Right kidney (tissue), 1 donor: ENCODE measurements at regions not wholly inside any gene's neighbourhood (a gene's known extent, or its start where the extent isn't known, plus 50 kb on each side); places are given as distances from the start of the nearest gene placed in this dataset.
"Not testable (repeated sequence)": the region's sequence is repeated elsewhere in the genome, so short reads cannot be mapped to it uniquely, and the experiment has no call there.

Experiments used
- DNase-seq: peaks from one replicate; pipeline ENCODE4 v3.0.0-alpha.2; 2016

GRCh38 chr16:61421111-61421510, 615.1 kb downstream of the CDH8 start:
- no peak for DNase-seq

GRCh38 chr16:61419791-61420190, 616.4 kb downstream of the CDH8 start:
- DNase-seq: no peak

GRCh38 chr16:61418802-61419201, 617.4 kb downstream of the CDH8 start:
- not testable (repeated sequence) for DNase-seq

GRCh38 chr16:61415126-61415525, 621.1 kb downstream of the CDH8 start:
- no peak for DNase-seq

- DNase-seq: no peak
Observed at GRCh38 chr16:61413021-61413420, 623.2 kb downstream of the CDH8 start.

- DNase-seq: no peak
Observed at GRCh38 chr16:61412562-61412961, 623.7 kb downstream of the CDH8 start.

- no peak for DNase-seq
Observed at GRCh38 chr16:61409604-61410003, 626.6 kb downstream of the CDH8 start.

GRCh38 chr16:61403386-61403785, 632.9 kb downstream of the CDH8 start:
- DNase-seq: no peak

- DNase-seq: no peak
Observed at GRCh38 chr16:61391896-61392295, 644.3 kb downstream of the CDH8 start.

GRCh38 chr16:61390965-61391637, 645.1 kb downstream of the CDH8 start:
- DNase-seq: no peak

- DNase-seq: no peak
Observed at GRCh38 chr16:61385392-61386071, 650.7 kb downstream of the CDH8 start.

- no peak for DNase-seq
Observed at GRCh38 chr16:61382435-61382834, 653.8 kb downstream of the CDH8 start.

- no peak for DNase-seq
Observed at GRCh38 chr16:61379311-61379710, 656.9 kb downstream of the CDH8 start.

GRCh38 chr16:61374071-61374470, 662.2 kb downstream of the CDH8 start:
- no peak for DNase-seq

- DNase-seq: no peak
Observed at GRCh38 chr16:61371881-61372280, 664.4 kb downstream of the CDH8 start.

GRCh38 chr16:61371388-61371787, 664.9 kb downstream of the CDH8 start:
- DNase-seq: no peak

- no peak for DNase-seq
Observed at GRCh38 chr16:61370564-61370963, 665.7 kb downstream of the CDH8 start.

- DNase-seq: no peak
Observed at GRCh38 chr16:61366006-61366405, 670.2 kb downstream of the CDH8 start.

GRCh38 chr16:61364990-61365389, 671.2 kb downstream of the CDH8 start:
- DNase-seq: no peak

GRCh38 chr16:61362585-61362984, 673.7 kb downstream of the CDH8 start:
- DNase-seq: no peak

- DNase-seq: no peak
Observed at GRCh38 chr16:61344791-61345190, 691.4 kb downstream of the CDH8 start.

- no peak for DNase-seq
Observed at GRCh38 chr16:61332461-61332860, 703.8 kb downstream of the CDH8 start.

- DNase-seq: no peak
Observed at GRCh38 chr16:61324044-61324443, 712.2 kb downstream of the CDH8 start.

- DNase-seq: no peak
Observed at GRCh38 chr16:61323456-61323855, 712.8 kb downstream of the CDH8 start.
